Activated T-helper 9 cell treated with anti-CD3 and anti-CD28 coated beads, Interleukin-2, amount 50 U/mL, for 16 hours (primary cell): ENCODE measurements at regions not wholly inside any gene's neighbourhood (a gene's known extent, or its start where the extent isn't known, plus 50 kb on each side); places are given as distances from the start of the nearest gene placed in this dataset.
A peak's percentile ranks its signal among the peaks of the same experiment; 100 is the strongest.

Experiments
- DNase-seq: peaks from one replicate; pipeline ENCODE4 v3.0.0-alpha.2; 2020; ENCODE audit warnings: low read depth

- no peak for DNase-seq
Measured at GRCh38 chr2:198340846-198341245, 536.5 kb downstream of the PLCL1 start.

- no peak for DNase-seq
Measured at GRCh38 chr2:198339116-198339515, 534.7 kb downstream of the PLCL1 start.

- no peak for DNase-seq
Measured at GRCh38 chr2:198337368-198337767, 533.0 kb downstream of the PLCL1 start.

GRCh38 chr2:198328454-198328853 lies 524.1 kb downstream of the PLCL1 start:
- DNase-seq, result no peak

- DNase-seq, result no peak
Measured at GRCh38 chr2:198327526-198327925, 523.1 kb downstream of the PLCL1 start.

- DNase-seq, result no peak
Measured at GRCh38 chr2:198326431-198326830, 522.0 kb downstream of the PLCL1 start.

GRCh38 chr2:198325359-198325758 lies 521.0 kb downstream of the PLCL1 start:
- no peak for DNase-seq

GRCh38 chr2:198324071-198324470 lies 519.7 kb downstream of the PLCL1 start:
- DNase-seq, result no peak

GRCh38 chr2:198322275-198322674 lies 517.9 kb downstream of the PLCL1 start:
- no peak for DNase-seq

GRCh38 chr2:198321522-198322088 lies 517.2 kb downstream of the PLCL1 start:
- DNase-seq, result no peak

- DNase-seq, result no peak
Measured at GRCh38 chr2:198316852-198317396, 512.5 kb downstream of the PLCL1 start.

GRCh38 chr2:198315791-198316630 lies 511.6 kb downstream of the PLCL1 start:
- DNase-seq, result no peak

GRCh38 chr2:198314559-198315153 lies 510.3 kb downstream of the PLCL1 start:
- DNase-seq, result no peak

GRCh38 chr2:198312596-198313483 lies 508.4 kb downstream of the PLCL1 start:
- DNase-seq, result no peak

- no peak for DNase-seq
Measured at GRCh38 chr2:198311020-198311419, 506.6 kb downstream of the PLCL1 start.

GRCh38 chr2:198309673-198310280 lies 505.4 kb downstream of the PLCL1 start:
- DNase-seq, result peak; percentile 7

GRCh38 chr2:198309081-198309480 lies 504.7 kb downstream of the PLCL1 start:
- DNase-seq, result no peak

GRCh38 chr2:198308368-198308767 lies 504.0 kb downstream of the PLCL1 start:
- no peak for DNase-seq

GRCh38 chr2:198307093-198307492 lies 502.7 kb downstream of the PLCL1 start:
- DNase-seq, result no peak

- DNase-seq, result no peak
Measured at GRCh38 chr2:198304859-198305258, 500.5 kb downstream of the PLCL1 start.

- DNase-seq, result no peak
Measured at GRCh38 chr2:198297350-198297749, 493.0 kb downstream of the PLCL1 start.
